ENCODE measurements at regions not wholly inside any gene's neighbourhood (a gene's known extent, or its start where the extent isn't known, plus 50 kb on each side); places are given as distances from the start of the nearest gene placed in this dataset.

DNA sequence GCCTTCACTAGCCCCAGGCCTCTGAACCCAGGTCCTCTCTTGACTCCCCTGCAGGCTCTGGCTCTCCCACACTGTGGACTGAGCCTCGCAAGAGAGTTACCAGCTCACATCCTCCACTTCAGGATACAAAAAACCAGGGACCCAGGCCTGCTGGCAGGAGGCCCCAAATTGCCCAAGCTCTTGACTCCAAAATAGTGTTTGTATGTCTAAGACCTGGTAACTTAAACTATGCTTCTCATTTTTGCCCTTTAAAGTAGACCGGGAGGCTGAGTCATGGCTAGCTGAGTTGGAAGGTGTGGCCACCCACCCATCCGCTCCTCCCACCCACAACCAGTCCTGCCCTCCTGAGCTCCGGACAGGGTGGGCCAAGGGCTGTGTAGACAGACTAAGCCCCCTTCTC is 250.0 kb downstream of the SOX9 start:
- intact Hi-C loops (cut with DNase I) = no loop called here
- no peak for TF ChIP-seq EP300 (IDR thresholded peaks at IDR 0.05)
- no peak for TF ChIP-seq POLR2A (IDR thresholded peaks at IDR 0.05)
- TF ChIP-seq, protein P1, sequence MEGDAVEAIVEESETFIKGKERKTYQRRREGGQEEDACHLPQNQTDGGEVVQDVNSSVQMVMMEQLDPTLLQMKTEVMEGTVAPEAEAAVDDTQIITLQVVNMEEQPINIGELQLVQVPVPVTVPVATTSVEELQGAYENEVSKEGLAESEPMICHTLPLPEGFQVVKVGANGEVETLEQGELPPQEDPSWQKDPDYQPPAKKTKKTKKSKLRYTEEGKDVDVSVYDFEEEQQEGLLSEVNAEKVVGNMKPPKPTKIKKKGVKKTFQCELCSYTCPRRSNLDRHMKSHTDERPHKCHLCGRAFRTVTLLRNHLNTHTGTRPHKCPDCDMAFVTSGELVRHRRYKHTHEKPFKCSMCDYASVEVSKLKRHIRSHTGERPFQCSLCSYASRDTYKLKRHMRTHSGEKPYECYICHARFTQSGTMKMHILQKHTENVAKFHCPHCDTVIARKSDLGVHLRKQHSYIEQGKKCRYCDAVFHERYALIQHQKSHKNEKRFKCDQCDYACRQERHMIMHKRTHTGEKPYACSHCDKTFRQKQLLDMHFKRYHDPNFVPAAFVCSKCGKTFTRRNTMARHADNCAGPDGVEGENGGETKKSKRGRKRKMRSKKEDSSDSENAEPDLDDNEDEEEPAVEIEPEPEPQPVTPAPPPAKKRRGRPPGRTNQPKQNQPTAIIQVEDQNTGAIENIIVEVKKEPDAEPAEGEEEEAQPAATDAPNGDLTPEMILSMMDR (IDR thresholded peaks at IDR 0.05) = no peak
- WGBS, 3 donors = 73 to 74% (median 74%) methylated on average over 4 of the region's 4 CpGs
- Histone ChIP-seq H3K4me1 (ENCODE audit: insufficient read depth) (no peaks in the 10 kb centered on the region), H3K9me3 (no peaks in the 10 kb centered on the region), H3K4me3 (no peak overlapping the region), H3K27me3 (no peaks in the 10 kb centered on the region), H3K27ac (no peak overlapping the region), H3K36me3 (no peaks in the 10 kb centered on the region)
- no peak for DNase-seq

DNA sequence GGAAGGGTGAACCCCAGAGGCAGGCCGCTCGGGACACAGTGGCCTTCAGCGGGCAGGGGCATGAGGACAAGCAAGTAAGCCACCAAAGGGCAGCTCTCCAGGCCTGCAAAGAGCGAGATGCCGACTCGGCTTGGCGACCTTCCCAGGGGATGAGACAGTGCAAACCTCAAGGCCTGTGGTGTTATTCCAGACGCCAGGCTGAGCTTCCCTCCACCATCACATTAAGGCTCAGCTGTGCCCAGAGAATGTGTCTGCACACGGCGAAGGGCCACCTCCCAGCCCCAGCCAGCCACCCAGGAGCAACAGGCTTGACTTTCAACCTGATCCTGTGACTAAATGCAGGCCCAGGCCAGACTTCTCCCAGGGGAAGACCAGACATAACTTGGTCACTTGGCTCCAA is 251.4 kb downstream of the SOX9 start:
- TF ChIP-seq, protein P1 (IDR thresholded peaks at IDR 0.05) = no peak
- TF ChIP-seq EP300 (IDR thresholded peaks at IDR 0.05) (no peak), POLR2A (IDR thresholded peaks at IDR 0.05) (no peak)
- DNase-seq = no peak
- 79 to 82% (median 79%) methylated on average over 10 of the region's 10 CpGs for WGBS, 3 donors
- Histone ChIP-seq H3K27me3 (no peaks in the 10 kb centered on the region), H3K36me3 (no peaks in the 10 kb centered on the region), H3K4me3 (no peak overlapping the region), H3K27ac (no peak overlapping the region), H3K9me3 (no peaks in the 10 kb centered on the region), H3K4me1 (ENCODE audit: insufficient read depth) (no peaks in the 10 kb centered on the region)
- intact Hi-C loops (cut with DNase I) = no loop called here

DNA sequence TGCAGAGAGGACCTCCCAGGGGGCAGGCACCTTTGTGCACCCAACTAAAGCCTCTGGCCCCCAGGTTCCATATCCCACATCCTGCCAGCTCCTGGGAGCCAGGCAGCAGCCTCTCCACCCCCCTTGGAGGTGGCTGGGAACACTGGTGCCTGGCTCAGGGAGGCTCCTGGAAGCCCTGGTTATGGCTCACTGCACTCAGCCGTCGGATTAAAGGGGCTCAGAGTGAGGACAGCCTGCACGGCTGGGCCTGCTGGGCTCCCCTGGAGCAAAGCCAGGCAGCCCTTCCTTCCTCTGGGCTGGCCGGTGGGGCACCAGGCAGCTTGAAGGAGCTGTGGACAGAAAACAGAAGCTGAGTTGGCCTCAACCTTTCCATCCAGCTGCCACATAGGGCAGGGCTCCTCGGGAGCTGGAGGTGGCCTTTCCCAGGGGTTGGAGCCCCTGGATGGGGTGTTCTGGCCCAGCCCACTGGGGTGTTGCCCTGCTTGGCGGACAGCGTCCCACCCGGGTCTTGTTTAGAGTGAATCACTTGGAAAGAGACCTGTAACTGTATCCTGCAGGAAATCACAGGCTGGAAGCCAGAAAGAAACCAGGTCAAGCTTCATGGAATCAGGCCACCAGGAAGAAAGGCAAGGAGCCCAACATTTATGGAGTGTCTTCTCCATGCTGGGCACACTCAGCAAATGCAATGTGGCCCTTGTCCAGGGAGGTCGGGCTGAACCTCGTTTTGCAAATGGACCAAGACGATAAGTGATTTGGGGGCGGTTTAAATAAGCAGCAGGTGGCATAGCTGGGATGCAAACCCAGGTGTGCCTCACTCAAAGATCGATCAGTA is 253.3 kb downstream of the SOX9 start:
- TF ChIP-seq POLR2A (IDR thresholded peaks at IDR 0.05) (no peak), EP300 (IDR thresholded peaks at IDR 0.05) (no peak)
- TF ChIP-seq, protein P1 (IDR thresholded peaks at IDR 0.05) = no peak
- intact Hi-C loops (cut with DNase I) = no loop called here
- no peak for DNase-seq
- no peaks in the 10 kb centered on the region for H3K9me3 ChIP-seq
- 46 to 48% (median 48%) methylated on average over 13 of the region's 13 CpGs for WGBS, 3 donors
- no peaks in the 10 kb centered on the region for H3K36me3 ChIP-seq
- no peaks in the 10 kb centered on the region for H3K4me1 ChIP-seq (ENCODE audit: insufficient read depth)
- no peaks in the 10 kb centered on the region for H3K27me3 ChIP-seq
- no peak overlapping the region for H3K4me3 ChIP-seq
- no peak overlapping the region for H3K27ac ChIP-seq

DNA sequence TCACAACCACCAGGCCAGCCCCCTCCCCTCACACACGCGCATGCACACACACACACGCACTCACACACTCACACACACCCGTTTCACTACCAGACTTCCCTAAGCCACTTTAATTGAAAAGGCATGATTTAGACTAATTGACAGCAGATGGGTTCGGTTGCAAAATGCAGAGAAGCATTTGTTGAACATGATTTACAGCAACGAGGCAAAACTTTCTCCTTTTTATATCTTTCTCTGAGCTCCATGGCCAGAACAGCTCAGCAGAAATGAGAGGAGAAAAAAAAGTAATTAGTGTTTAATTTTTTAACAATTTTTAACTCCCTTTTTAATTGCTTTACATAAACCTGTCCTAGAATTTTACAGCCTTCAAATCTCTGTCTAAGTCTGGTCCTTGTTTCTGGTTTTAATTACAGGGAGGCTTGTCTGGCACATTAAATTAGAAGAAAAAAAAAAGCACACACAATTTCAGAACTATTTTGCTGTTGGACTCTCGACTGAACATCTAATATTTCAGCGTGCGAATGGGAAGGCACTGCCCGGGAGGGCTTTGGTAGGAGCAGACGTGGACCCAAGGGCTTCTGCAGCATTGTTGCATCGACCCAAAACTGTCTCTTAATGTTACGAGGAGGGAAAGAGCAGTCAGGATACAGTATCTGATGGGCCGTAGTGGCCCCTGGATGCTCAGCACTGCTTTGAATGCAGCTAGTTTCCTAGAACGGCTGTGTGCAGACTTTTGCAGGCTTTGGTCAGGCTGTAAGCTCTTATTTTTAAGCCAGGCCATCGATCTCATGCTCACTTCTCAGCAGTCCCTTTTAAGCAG is 255.9 kb downstream of the SOX9 start:
- intact Hi-C loops (cut with DNase I) = no loop called here
- Histone ChIP-seq H3K36me3 (no peaks in the 10 kb centered on the region), H3K27me3 (no peaks in the 10 kb centered on the region), H3K9me3 (no peaks in the 10 kb centered on the region), H3K4me3 (no peak overlapping the region), H3K4me1 (ENCODE audit: insufficient read depth) (no peaks in the 10 kb centered on the region), H3K27ac (no peak overlapping the region)
- no peak for DNase-seq
- TF ChIP-seq EP300 (IDR thresholded peaks at IDR 0.05) = no peak
- TF ChIP-seq, protein P1 (IDR thresholded peaks at IDR 0.05) = no peak
- TF ChIP-seq POLR2A (IDR thresholded peaks at IDR 0.05) = no peak
- WGBS, 3 donors = 41 to 45% (median 44%) methylated on average over 16 of the region's 16 CpGs

All from ovary (tissue), 7 donors.